Right ventricle myocardium superior (tissue), 1 donor: ENCODE measurements at regions not wholly inside any gene's neighbourhood (a gene's known extent, or its start where the extent isn't known, plus 50 kb on each side); places are given as distances from the start of the nearest gene placed in this dataset.

Experiments
- ATAC-seq: fragments of 200-7000 bp; cut with Tn5 transposase; one replicate; pipeline ENCODE4 v1.9.1; 2020; ENCODE audit warnings: mild to moderate bottlenecking; ENCODE audit not compliant: poor library complexity
- DNase-seq: peaks from one replicate; pipeline ENCODE4 v3.0.0-alpha.2; 2020
- intact Hi-C: fragments of 100-400 bp; cut with DNase I; formaldehyde crosslinking; loops from one replicate; pipeline ENCODE4 v1.11.2; 2022
- donor health status: DM: no; HTN: yes; CAD: no; lungs with severe emphysema.

DNA sequence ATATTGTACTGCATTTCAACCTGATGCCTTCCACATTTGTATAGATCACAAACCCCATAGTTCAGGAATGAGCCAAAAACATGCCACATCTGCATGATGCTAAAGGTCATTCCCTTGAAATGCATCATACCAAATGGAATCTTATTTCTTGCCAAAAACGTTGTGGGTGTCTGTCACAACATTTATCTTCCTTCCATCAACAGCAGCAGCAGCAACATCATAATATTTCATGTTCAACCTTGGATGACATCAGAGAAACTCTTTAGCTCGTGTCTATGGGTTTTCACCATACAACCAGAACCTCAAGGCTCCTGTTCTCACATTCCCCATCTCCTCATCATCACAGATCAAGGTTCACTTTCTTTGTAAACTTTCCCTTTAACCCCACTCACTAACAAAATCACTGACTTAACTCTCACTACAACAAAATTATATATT lies 221.3 kb upstream of the CTAGE1 start:
- intact Hi-C loops, result no loop called here
- DNase-seq (no peak), ATAC-seq (no peak)

DNA sequence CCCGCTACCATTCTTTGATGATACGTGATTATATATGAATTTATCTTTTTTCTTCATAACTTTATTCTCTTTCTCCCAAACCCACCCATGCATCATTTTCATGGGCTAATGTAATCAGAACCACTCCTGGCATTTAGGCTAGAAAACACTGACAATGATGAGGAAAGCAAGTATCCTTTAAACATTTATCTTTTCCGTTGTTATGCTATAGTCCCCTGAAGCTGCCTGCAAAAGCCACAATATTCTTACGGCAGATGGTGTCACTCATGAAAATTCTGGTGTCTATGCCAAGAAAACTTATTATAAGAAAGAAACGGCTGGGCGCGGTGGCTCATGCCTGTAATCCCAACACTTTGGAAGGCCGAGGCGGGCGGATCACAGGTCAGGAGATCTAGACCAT lies 221.8 kb upstream of the CTAGE1 start:
- no peak for DNase-seq

DNA sequence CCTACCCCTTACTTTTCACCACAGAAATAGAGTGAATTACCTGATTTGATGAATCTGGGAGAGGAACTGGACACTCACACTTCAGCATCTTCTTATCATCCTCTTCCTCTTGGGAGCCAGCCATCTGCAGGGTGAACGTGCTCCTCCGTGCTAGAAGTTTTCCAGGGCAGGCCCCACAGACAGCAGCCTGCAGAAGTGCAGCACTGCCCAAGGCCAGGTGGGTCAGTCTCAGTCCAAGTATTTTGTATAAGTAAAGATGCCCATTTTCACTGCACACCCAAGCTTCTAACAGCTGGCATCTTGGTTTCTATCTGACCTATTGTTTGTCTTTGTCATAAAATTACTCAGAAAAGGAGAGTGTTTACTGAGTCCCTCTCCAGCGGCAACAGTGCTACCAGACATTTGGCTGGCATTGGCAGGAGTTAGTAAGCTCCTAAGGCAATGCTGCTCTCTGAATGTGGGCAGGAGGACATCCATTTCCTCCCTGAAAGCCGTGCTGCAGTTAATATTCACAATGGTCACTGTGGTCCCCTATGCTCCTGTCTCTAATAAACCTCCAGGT lies 222.6 kb upstream of the CTAGE1 start:
- no peak for DNase-seq
- intact Hi-C loops, result no loop called here
- no peak for ATAC-seq

More for the DNA sequence above, 221.8 kb upstream of the CTAGE1 start:
- ATAC-seq, result no peak
- intact Hi-C loops, result no loop called here

DNA sequence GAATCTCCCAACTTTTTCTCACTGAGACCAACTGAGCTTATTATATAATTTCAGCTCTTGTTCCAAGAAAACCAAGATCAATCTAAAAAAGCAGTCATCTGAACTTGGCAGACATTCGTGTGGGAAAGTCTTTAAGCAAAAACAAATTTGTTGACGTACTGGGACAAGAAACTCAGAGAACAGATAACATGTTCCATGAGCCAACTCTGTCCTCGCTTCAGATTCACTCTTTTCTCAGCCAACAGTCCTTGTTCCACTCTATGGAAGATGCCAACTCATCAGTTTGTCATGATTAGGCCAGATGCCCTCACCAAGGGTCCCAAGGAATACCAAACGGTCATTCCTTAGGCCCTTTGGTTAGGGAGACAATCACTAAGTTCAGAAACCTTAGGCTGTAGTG lies 224.2 kb upstream of the CTAGE1 start:
- DNase-seq (no peak), ATAC-seq (no peak)
- intact Hi-C loops, result no loop called here

DNA sequence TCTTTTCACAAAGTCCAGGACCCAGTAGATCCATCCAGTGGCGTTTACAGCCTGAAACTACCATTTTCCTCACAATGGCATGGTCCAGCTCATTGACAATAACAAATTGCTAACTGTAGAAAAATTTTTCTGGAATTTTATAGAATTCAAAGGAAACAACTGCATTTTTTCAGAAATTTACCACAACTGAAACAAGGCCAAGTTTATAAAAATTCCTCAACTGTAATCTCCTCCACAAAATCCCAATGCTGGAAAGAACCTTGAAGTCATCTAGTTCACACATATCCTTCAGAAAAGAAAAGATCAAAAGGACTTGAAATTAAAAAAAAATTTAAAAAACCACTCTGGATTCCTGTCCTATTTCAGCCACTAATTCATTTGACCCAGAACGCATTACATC lies 226.0 kb upstream of the CTAGE1 start:
- intact Hi-C loops, result no loop called here
- ATAC-seq (no peak), DNase-seq (no peak)

DNA sequence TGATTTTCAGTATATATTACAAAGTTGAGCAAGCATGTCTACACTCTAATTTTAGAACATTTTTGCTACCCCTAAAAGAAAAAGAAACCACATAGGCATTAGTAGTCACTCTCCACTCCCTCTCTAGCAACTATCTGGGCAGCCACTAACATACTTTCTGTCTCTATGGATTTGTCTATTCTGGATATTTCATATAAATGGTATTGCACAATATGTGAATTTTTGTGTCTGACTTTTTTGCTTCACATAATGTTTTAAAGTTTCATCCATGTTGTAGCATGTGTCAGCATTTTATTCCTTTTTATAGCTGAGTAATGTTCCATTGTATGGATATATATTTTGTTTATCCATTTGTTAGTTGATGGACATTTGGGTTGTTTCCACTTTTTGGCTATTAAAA lies 232.5 kb upstream of the CTAGE1 start:
- DNase-seq (no peak), ATAC-seq (no peak)
- intact Hi-C loops, result no loop called here

DNA sequence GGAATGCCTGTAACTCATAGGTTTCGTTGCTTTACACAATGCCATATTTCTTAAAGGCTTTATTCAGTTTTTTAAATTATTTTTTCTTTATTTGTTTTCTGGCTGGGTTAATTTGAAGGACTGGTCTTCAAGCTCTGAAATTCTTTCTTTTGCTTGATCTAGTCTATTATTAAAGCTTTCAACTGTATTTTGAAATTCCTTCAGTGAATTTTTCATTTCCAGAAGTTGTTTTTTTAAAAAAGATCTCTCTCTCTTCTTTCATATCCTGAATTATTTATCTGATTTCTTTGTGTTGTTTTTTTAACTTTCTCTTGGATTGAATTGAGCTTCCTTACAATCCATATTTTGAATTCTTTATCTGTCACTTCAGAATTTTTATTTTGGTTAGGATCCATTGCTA lies 239.9 kb upstream of the CTAGE1 start:
- ATAC-seq (no peak), DNase-seq (no peak)
- intact Hi-C loops, result no loop called here

DNA sequence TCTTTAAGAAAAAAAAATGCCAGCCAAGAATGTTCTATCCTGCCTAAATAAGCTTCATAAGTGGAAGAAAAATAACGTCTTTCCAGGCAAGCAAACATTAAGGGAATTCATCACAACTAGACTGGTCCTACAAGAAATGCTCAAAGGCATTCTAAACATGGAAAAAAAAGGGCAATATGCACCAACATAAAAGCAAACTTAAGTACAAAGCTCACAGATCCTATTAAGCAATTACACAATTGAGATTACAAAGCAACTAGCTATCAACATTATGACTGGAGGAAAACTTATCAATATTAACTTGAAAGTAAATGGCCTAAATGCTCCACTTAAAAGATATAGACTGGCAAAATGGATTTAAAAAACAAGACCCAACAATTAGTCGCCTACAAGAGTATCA lies 240.6 kb upstream of the CTAGE1 start:
- no peak for ATAC-seq
- intact Hi-C loops, result no loop called here
- DNase-seq, result no peak

DNA sequence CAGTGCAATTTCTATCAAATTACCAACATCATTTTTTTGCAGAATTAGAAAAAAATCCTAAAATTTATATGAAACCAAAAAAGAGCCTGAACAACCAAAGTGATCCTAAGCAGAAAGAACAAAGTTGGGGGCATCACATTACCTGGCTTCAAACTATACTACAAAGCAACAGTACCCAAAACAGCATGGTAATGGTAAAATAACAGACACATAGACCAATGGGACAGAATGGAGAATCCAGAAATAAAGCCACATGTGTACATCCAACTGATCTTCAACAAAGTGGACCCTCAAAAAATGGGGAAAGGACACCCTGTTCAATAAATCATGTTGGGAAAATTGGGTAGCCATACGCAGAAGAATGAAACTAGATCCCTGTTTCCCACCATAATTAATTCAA lies 245.7 kb upstream of the CTAGE1 start:
- DNase-seq (no peak), ATAC-seq (no peak)
- intact Hi-C loops, result no loop called here

DNA sequence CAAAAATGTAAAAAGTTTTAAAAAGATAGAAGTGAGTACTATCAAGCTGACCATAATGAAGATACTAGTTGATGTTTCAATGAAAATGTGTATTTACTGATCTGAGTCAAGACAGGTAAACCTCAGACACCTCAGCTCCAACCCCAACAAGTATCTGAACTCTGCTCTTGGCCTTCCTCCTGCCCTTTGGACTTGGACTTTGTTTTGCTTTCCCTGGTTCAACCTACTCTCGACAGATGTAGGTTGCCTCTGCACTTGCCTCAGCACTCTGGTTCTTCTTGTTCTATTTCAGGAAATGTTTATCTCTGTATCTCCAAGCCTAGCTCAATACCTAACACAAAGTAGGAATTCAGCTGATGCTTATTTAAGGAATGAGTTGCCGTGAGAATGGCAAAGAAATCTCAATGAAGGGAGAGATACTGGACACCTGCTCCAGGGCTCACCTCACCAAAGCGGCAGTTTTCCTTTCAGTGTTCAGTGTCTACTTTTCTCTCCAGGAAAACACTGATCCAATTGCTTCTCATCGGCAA lies 248.8 kb upstream of the CTAGE1 start:
- intact Hi-C loops, result no loop called here
- DNase-seq (no peak), ATAC-seq (no peak)

DNA sequence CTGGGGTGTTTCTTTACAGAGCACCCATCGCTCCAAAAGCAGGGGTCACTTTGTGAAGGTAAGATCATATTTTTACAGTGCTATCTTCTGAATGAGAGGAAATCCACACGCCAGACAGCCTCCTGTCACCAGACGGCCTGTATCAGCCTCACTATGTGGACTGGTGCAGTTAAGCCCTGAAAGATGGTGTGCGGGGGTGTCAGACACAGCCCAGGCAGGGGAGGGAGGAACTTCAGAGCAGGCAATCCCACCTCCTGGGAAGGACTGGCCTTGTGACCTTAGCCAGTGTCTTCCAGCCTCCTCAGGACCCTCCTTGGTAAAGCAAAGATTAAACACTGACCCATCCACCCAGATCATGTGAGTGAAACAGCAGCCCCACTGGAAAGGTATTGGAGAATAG lies 249.4 kb upstream of the CTAGE1 start:
- DNase-seq (no peak), ATAC-seq (no peak)
- intact Hi-C loops, result no loop called here

DNA sequence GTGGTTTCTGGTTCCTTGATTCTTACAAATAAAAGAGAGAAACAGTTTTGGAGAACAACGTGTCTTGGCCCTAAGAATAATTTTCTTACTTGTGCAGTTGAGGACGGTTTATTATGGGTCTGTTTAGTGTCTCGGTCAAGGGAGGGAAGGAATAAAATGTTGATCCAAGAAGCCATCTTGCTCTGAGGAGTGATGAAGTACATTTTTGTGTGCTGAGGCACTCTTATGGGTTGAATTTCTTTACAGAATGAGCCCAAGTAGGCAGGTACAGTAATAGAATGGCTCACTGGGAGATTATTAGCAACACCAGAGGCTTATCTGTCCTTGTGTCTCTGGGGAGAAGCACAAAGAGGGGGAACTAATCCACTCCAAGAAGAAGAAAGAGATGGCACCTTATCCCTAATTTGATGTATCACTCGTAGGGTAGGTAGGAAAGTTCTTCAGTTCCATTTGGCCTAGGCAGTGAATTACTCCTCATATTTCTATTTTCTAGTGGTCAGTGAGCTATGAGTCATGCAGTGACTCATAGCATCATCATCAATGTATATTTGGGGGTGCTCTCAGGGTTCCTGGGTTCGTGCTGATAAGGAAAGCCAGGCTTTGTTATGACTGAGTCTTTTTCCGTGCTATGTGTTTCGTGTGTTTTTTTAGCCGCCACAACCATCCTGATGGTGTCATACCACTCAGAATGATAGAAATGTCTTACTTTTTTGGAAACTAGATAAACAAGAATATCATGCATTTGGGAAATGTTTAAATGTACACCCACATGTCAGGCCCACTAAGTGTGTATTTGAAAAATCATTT lies 250.1 kb upstream of the CTAGE1 start:
- intact Hi-C loops, result no loop called here
- no peak for ATAC-seq
- DNase-seq, result no peak

DNA sequence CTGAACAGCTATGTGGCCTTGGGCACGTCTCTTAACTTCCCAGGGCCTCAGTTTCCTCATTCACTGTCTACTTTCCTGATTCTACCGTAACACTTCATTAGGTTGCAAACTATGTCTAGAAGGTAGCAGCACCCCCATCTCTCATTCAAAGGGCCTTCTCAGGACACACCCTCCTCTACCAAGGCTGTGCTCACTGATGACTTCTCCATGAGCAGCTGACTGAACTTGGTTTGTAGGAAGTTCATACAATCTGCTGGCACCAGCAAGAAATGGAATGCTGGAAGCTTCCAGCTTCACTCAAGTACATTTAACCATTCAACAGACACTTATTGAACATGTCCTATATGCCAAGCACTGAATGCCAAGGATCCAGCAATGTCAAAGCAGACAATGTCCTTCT lies 250.8 kb upstream of the CTAGE1 start:
- intact Hi-C loops, result no loop called here
- no peak for ATAC-seq
- DNase-seq, result no peak

DNA sequence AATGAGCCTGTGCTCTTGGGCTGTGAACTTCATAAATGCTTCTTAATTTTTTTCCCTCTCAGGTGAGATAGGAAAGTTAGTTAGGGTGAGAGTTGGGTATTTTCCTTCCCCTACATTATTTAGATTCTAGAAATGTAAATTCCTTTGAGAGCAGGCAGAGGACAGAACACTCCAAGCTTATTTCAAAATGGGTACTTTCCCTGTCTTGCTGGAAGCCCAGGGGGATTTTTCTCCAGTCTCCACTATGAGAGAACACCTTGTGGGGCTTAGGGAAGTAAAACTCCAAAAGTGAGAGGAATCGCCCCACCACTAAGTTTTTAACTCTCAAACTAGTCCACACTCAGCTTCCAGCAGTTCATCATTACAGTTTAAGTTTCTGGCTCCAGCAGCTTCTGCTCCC lies 253.2 kb upstream of the CTAGE1 start:
- intact Hi-C loops, result no loop called here
- ATAC-seq, result no peak
- DNase-seq, result no peak

DNA sequence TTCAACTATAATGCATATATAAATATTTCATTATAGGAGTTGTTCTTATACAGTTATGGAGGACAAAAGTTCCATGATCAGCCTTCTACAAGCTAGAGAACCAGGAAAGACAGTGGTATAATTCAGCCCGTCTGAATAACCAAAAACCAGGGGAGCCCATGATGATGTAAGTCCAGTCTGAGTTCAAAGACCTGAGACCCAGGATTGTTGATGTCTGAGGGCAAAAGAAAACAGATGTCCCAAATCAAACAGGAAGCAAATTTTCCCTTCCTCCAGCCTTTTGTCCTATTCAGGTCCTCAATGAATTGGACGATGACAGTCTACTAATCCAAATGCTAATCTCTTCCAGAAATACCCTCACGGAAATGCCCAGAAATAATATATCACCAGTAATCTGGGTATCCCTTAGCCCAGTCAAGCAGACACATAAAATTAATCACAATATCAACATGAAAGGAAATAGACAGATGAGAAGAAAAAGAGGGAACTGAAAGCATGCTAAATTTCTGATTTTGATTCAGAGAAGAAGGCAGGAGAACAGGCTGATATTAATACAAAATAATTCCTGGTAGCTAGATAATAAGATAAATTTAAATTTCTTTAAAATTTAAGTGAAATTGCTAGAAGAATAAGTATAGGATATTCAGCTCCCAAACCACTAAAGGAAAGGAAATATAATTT lies 255.6 kb upstream of the CTAGE1 start:
- ATAC-seq, result no peak
- intact Hi-C loops, result no loop called here
- no peak for DNase-seq

DNA sequence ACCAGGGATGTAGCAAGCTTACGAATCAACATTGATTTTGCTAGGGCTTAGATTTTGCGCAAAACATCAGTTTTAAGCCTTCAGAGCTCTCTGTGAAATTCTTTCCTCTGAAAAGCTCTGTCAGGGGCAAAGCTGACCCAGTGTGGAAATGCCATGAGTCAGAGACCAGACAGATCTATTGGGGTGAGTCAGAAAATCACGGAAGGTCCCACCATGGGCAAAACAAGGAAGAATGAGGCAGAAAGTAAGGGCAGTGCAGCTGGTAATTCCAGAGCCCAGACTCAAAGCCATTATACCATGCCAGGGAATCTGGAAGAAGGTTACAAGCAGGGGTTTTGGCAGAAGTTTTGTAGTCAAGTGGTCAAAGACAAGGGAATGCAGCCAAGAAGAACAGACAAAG lies 256.6 kb upstream of the CTAGE1 start:
- no peak for DNase-seq
- intact Hi-C loops, result no loop called here
- no peak for ATAC-seq

DNA sequence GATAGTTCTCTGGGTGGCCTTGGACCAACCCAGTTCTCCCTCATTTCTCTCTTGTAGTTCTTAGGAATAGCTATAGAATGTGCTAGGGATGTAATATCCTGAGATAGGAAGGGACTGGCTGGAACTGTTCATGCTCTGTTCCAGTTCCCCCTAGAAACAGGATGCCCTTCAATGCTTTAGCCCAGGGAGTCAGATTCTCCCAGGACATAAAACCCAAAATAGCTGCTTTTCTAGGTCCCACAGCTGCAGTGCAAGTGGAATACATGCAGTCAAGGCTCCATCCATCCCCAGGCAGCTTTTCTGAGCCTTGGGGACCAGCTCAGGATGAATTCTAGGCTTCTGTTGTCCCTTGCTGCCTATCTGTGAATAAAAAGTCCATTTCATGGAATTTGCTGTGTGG lies 257.3 kb upstream of the CTAGE1 start:
- no peak for ATAC-seq
- DNase-seq, result no peak
- intact Hi-C loops, result no loop called here

DNA sequence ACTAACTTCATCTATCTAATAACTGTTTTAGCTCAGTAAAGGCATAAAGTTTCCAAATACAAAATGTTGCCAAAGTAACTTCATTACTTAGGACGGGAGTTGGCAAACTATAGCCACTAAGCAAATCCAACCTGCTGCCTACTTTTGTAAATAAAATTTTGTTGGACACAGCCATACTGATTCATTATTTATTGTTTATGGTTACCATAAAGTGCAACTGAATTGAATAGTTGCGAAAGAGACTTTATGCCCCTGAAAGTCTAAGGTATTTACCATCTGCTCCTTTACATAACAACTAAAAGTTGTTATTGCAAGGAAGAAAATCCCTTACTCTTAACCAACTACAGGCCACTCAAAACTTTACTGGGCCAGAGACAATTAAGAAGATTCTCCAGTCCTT lies 256.7 kb upstream of the RBBP8 start:
- no peak for DNase-seq
- no peak for ATAC-seq
- intact Hi-C loops, result no loop called here

DNA sequence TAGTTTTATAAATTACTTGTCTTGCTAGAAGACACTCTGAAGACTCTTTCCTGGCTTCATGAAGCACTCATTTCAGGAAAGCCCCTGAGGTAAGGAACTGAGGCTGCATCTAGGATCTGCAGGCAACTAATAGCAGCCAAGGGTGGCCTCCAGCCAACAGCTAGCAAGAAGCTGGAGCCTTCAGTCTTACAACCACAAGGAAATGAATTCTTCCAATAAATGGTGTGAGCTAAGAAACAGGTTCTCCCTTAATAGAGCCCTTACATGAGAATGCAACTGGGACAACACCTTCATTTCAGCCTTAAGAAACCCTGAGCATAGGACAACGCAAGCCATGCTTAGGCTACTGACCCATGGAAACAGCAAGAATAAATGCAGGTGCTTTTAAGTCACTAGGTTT lies 254.6 kb upstream of the RBBP8 start:
- ATAC-seq, result no peak
- no peak for DNase-seq
- intact Hi-C loops, result no loop called here

DNA sequence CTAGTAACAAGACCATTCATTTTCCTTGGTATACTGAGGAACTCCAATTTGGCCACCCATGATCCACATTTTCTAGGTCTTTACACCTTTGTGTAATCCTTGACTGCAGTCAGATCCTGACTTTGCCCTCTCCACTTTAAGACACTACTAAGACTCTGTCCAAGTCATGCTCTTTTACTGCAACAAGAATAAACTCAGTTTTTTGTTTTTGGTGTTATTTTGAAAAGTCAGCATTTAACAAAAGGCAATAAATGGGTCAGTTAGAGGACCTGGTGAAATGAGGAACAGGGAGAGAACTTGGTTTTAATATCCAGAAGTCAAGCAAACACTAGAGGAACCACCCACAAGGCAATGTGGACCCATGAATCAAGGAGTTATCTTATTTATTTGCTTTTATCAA lies 252.2 kb upstream of the RBBP8 start:
- intact Hi-C loops, result no loop called here
- ATAC-seq (no peak), DNase-seq (no peak)
